Loucy (cell line): ENCODE measurements at regions not wholly inside any gene's neighbourhood (a gene's known extent, or its start where the extent isn't known, plus 50 kb on each side); places are given as distances from the start of the nearest gene placed in this dataset.

ENCODE experiments used
- H2AFZ ChIP-seq: fragments of 200-600 bp; sonication (generic); 2 replicates; pipeline ENCODE4 v1.6.0; 2016; ENCODE audit warnings: antibody characterized with exemption, mild to moderate bottlenecking, low read length, moderate library complexity
- H3F3A ChIP-seq: fragments of 200-600 bp; 2 replicates; pipeline ENCODE4 v1.6.0; 2016; ENCODE audit warnings: antibody characterized with exemption, low read depth, mild to moderate bottlenecking
- H3K27me3 ChIP-seq: fragments of 200-600 bp; sonication (generic); 2 replicates; pipeline ENCODE4 v1.6.1; 2014; ENCODE audit warnings: low read length, mild to moderate bottlenecking; ENCODE audit not compliant: insufficient read depth, poor library complexity, severe bottlenecking
- H3K36me3 ChIP-seq: fragments of 200-600 bp; sonication (generic); 2 replicates; pipeline ENCODE4 v1.6.1; 2016; ENCODE audit warnings: low read length; ENCODE audit not compliant: insufficient read depth
- H3K4me1 ChIP-seq: fragments of 200-600 bp; sonication (generic); 2 replicates; pipeline ENCODE4 v1.5.1; 2014; ENCODE audit warnings: low read length, mild to moderate bottlenecking; ENCODE audit not compliant: insufficient read depth, poor library complexity, severe bottlenecking
- H3K4me2 ChIP-seq: fragments of 200-600 bp; sonication (generic); 2 replicates; pipeline ENCODE4 v1.6.0; 2014; ENCODE audit warnings: antibody characterized with exemption, low read length, low read depth, mild to moderate bottlenecking; ENCODE audit not compliant: poor library complexity, severe bottlenecking
- H3K4me3 ChIP-seq: fragments of 200-600 bp; sonication (generic); 2 replicates; pipeline ENCODE4 v1.5.1; 2014; ENCODE audit warnings: low read length, mild to moderate bottlenecking, mixed read lengths; ENCODE audit not compliant: poor library complexity, severe bottlenecking
- H3K79me2 ChIP-seq: fragments of 200-600 bp; sonication (generic); 2 replicates; pipeline ENCODE4 v1.6.1; 2014; ENCODE audit warnings: low read length; ENCODE audit not compliant: insufficient read depth
- H3K9ac ChIP-seq: fragments of 200-600 bp; sonication (generic); 2 replicates; pipeline ENCODE4 v1.6.0; 2014; ENCODE audit warnings: mild to moderate bottlenecking, low read depth, low read length, moderate library complexity; ENCODE audit not compliant: poor library complexity, severe bottlenecking
- H3K9me2 ChIP-seq: fragments of 200-600 bp; sonication (generic); replicated peaks from 2 replicates; pipeline ENCODE4 v1.6.1; 2016; ENCODE audit warnings: low read depth, low read length, mixed read lengths
- H3K9me3 ChIP-seq: fragments of 200-600 bp; sonication (generic); 2 replicates; pipeline ENCODE4 v1.6.1; 2014; ENCODE audit warnings: mild to moderate bottlenecking, antibody characterized with exemption, low read length, low read depth; ENCODE audit not compliant: insufficient read depth
- H4K20me1 ChIP-seq: fragments of 200-600 bp; sonication (generic); 2 replicates; pipeline ENCODE4 v1.6.0; 2014; ENCODE audit warnings: antibody characterized with exemption, low read length, mild to moderate bottlenecking; ENCODE audit not compliant: insufficient read depth, poor library complexity, severe bottlenecking
- CTCF ChIP-seq: fragments of 200-600 bp; sonication (generic); conservative IDR thresholded peaks from 2 replicates; pipeline ENCODE4 v1.5.1; 2014; ENCODE audit warnings: mild to moderate bottlenecking, antibody characterized with exemption, low read length
- EZH2phosphoT487 ChIP-seq: fragments of 200-600 bp; IDR thresholded peaks from 2 replicates; pipeline ENCODE4 v1.6.1; 2018; ENCODE audit warnings: antibody characterized with exemption, mild to moderate bottlenecking, moderate library complexity, borderline replicate concordance

- Histone ChIP-seq H3K79me2 (no peaks in the 10 kb centered on the region), H3K9me2 (no peaks in the 10 kb centered on the region), H3K36me3 (no peaks in the 10 kb centered on the region), H3K4me2 (no peak overlapping the region), H3K9ac (no peak overlapping the region), H4K20me1 (no peaks in the 10 kb centered on the region), H3F3A (no peaks in the 10 kb centered on the region), H3K9me3 (peaks cover 13% of the 10 kb centered on the region; the same call in 1 of the 2 replicates), H2AFZ (no peak overlapping the region), H3K4me1 (no peaks in the 10 kb centered on the region), H3K4me3 (no peak overlapping the region), H3K27me3 (no peaks in the 10 kb centered on the region)
- TF ChIP-seq CTCF (no peak), EZH2phosphoT487 (no peak)
These were observed 240.5 kb upstream of the MYT1L start for GRCh38 chr2:2571301-2572150.

- H3K27me3 ChIP-seq: no peaks in the 10 kb centered on the region
- no peak overlapping the region for H3K4me3 ChIP-seq
- no peaks in the 10 kb centered on the region for H3K36me3 ChIP-seq
- H3K9me3 ChIP-seq: peaks cover 15% of the 10 kb centered on the region; the same call in 1 of the 2 replicates
- no peaks in the 10 kb centered on the region for H3F3A ChIP-seq
- no peaks in the 10 kb centered on the region for H4K20me1 ChIP-seq
- no peak overlapping the region for H2AFZ ChIP-seq
- no peak overlapping the region for H3K4me2 ChIP-seq
- no peak overlapping the region for H3K9ac ChIP-seq
- no peaks in the 10 kb centered on the region for H3K4me1 ChIP-seq
- H3K79me2 ChIP-seq: no peaks in the 10 kb centered on the region
- no peak for TF ChIP-seq CTCF
- TF ChIP-seq EZH2phosphoT487: no peak
- no peaks in the 10 kb centered on the region for H3K9me2 ChIP-seq
These were observed 239.8 kb upstream of the MYT1L start for GRCh38 chr2:2570871-2571270.

GRCh38 chr2:2570360-2570759 is 239.3 kb upstream of the MYT1L start:
- no peaks in the 10 kb centered on the region for H3F3A ChIP-seq
- no peaks in the 10 kb centered on the region for H4K20me1 ChIP-seq
- TF ChIP-seq EZH2phosphoT487 (no peak), CTCF (no peak)
- H3K4me1 ChIP-seq: no peaks in the 10 kb centered on the region
- no peaks in the 10 kb centered on the region for H3K36me3 ChIP-seq
- no peak overlapping the region for H3K4me2 ChIP-seq
- no peaks in the 10 kb centered on the region for H3K9me2 ChIP-seq
- no peaks in the 10 kb centered on the region for H3K27me3 ChIP-seq
- H3K79me2 ChIP-seq: no peaks in the 10 kb centered on the region
- H3K9ac ChIP-seq: no peak overlapping the region
- H3K9me3 ChIP-seq: peaks cover 15% of the 10 kb centered on the region; the same call in 1 of the 2 replicates
- H2AFZ ChIP-seq: no peak overlapping the region
- no peak overlapping the region for H3K4me3 ChIP-seq
